MM.1S (cell line): ENCODE measurements at regions not wholly inside any gene's neighbourhood (a gene's known extent, or its start where the extent isn't known, plus 50 kb on each side); places are given as distances from the start of the nearest gene placed in this dataset.

ENCODE experiments used
- EZH2 ChIP-seq: fragments of 300-600 bp; sonication (generic); optimal IDR thresholded peaks from 2 replicates; pipeline ENCODE3; 2017; ENCODE audit warnings: low read depth, mild to moderate bottlenecking, antibody characterized with exemption, low read length, mixed read lengths
- TF ChIP-seq, protein P1 (sequence below): fragments of 300-600 bp; sonication (generic); IDR thresholded peaks from 2 replicates; pipeline ENCODE4 v1.5.1; 2016; ENCODE audit warnings: antibody characterized with exemption, low read length, mixed read lengths

GRCh38 chr14:39582028-39582654, 149.9 kb upstream of the FBXO33 start:
- TF ChIP-seq, protein P1, sequence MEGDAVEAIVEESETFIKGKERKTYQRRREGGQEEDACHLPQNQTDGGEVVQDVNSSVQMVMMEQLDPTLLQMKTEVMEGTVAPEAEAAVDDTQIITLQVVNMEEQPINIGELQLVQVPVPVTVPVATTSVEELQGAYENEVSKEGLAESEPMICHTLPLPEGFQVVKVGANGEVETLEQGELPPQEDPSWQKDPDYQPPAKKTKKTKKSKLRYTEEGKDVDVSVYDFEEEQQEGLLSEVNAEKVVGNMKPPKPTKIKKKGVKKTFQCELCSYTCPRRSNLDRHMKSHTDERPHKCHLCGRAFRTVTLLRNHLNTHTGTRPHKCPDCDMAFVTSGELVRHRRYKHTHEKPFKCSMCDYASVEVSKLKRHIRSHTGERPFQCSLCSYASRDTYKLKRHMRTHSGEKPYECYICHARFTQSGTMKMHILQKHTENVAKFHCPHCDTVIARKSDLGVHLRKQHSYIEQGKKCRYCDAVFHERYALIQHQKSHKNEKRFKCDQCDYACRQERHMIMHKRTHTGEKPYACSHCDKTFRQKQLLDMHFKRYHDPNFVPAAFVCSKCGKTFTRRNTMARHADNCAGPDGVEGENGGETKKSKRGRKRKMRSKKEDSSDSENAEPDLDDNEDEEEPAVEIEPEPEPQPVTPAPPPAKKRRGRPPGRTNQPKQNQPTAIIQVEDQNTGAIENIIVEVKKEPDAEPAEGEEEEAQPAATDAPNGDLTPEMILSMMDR = no peak
- no peak for TF ChIP-seq EZH2
